ENCODE measurements at regions not wholly inside any gene's neighbourhood (a gene's known extent, or its start where the extent isn't known, plus 50 kb on each side); places are given as distances from the start of the nearest gene placed in this dataset.

- TF ChIP-seq, protein P1, sequence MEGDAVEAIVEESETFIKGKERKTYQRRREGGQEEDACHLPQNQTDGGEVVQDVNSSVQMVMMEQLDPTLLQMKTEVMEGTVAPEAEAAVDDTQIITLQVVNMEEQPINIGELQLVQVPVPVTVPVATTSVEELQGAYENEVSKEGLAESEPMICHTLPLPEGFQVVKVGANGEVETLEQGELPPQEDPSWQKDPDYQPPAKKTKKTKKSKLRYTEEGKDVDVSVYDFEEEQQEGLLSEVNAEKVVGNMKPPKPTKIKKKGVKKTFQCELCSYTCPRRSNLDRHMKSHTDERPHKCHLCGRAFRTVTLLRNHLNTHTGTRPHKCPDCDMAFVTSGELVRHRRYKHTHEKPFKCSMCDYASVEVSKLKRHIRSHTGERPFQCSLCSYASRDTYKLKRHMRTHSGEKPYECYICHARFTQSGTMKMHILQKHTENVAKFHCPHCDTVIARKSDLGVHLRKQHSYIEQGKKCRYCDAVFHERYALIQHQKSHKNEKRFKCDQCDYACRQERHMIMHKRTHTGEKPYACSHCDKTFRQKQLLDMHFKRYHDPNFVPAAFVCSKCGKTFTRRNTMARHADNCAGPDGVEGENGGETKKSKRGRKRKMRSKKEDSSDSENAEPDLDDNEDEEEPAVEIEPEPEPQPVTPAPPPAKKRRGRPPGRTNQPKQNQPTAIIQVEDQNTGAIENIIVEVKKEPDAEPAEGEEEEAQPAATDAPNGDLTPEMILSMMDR (IDR thresholded peaks at IDR 0.05), result no peak
- TF ChIP-seq POLR2AphosphoS5 (IDR thresholded peaks at IDR 0.05) (no peak), POLR2A (IDR thresholded peaks at IDR 0.05) (no peak), EP300 (IDR thresholded peaks at IDR 0.05; ENCODE audit: low read depth) (no peak)
These were observed 53.7 kb upstream of the COCH start for GRCh38 chr14:30820674-30821073.

Data from transverse colon (tissue), 4 donors.